GM23338 (cell line): ENCODE measurements at regions not wholly inside any gene's neighbourhood (a gene's known extent, or its start where the extent isn't known, plus 50 kb on each side); places are given as distances from the start of the nearest gene placed in this dataset.

Experiments
- ATAC-seq: fragments of 200-7000 bp; cut with Tn5 transposase; 3 replicates; pipeline ENCODE4 v1.9.1; 2020
- DNase-seq: peaks from one replicate; pipeline ENCODE4 v3.0.0-alpha.2; 2015; ENCODE audit warnings: low spot score
- H2AFZ ChIP-seq: fragments of 200-600 bp; sonication (generic); 2 replicates; pipeline ENCODE4 v1.8.0; 2016; ENCODE audit warnings: antibody characterized with exemption, mild to moderate bottlenecking, moderate library complexity
- H3F3A ChIP-seq: fragments of 200-600 bp; sonication (generic); replicated peaks from 2 replicates; pipeline ENCODE4 v1.8.0; 2017; ENCODE audit warnings: antibody characterized with exemption, mixed run types, low read depth
- H3K27ac ChIP-seq: fragments of 200-600 bp; sonication (generic); 2 replicates; pipeline ENCODE4 v1.6.1; 2016; ENCODE audit warnings: low read depth
- H3K27me3 ChIP-seq: fragments of 200-600 bp; sonication (generic); 2 replicates; pipeline ENCODE4 v1.8.0; 2016; ENCODE audit warnings: mild to moderate bottlenecking, mixed run types, moderate library complexity; ENCODE audit not compliant: insufficient read depth
- H3K36me3 ChIP-seq: fragments of 200-600 bp; sonication (generic); 2 replicates; pipeline ENCODE4 v1.8.0; 2016; ENCODE audit warnings: mild to moderate bottlenecking; ENCODE audit not compliant: insufficient read depth
- H3K4me1 ChIP-seq: fragments of 200-600 bp; sonication (generic); 2 replicates; pipeline ENCODE4 v1.8.0; 2016; ENCODE audit warnings: mild to moderate bottlenecking, moderate library complexity; ENCODE audit not compliant: insufficient read depth
- H3K4me2 ChIP-seq: fragments of 200-600 bp; sonication (generic); 2 replicates; pipeline ENCODE4 v1.7.1; 2017; ENCODE audit warnings: mixed run types
- H3K4me3 ChIP-seq: fragments of 200-600 bp; sonication (generic); 2 replicates; pipeline ENCODE4 v1.6.1; 2016; ENCODE audit warnings: mixed run types
- H3K79me2 ChIP-seq: fragments of 200-600 bp; sonication (generic); replicated peaks from 2 replicates; pipeline ENCODE4 v1.8.0; 2017; ENCODE audit warnings: mild to moderate bottlenecking; ENCODE audit not compliant: insufficient read depth
- H3K9me2 ChIP-seq: fragments of 200-600 bp; sonication (generic); 2 replicates; pipeline ENCODE4 v1.8.0; 2017; ENCODE audit not compliant: insufficient read depth
- H4K20me1 ChIP-seq: fragments of 200-600 bp; sonication (generic); replicated peaks from 2 replicates; pipeline ENCODE4 v1.8.0; 2017; ENCODE audit warnings: mild to moderate bottlenecking; ENCODE audit not compliant: insufficient read depth
- H3K27ac Mint-ChIP-seq: 2 replicates; pipeline ENCODE4 v1.8.0; 2020; ENCODE audit warnings: inconsistent platforms, mild to moderate bottlenecking, moderate library complexity, mixed read lengths
- H3K27me3 Mint-ChIP-seq: 3 replicates; pipeline ENCODE4 v1.8.0; 2022; ENCODE audit warnings: low read depth, mild to moderate bottlenecking, moderate library complexity, mixed read lengths, inconsistent platforms; ENCODE audit not compliant: insufficient read depth, poor library complexity
- H3K36me3 Mint-ChIP-seq: 3 replicates; pipeline ENCODE4 v1.8.0; 2021; ENCODE audit warnings: low read depth, mild to moderate bottlenecking, inconsistent platforms, moderate library complexity, mixed read lengths
- H3K4me1 Mint-ChIP-seq: 3 replicates; pipeline ENCODE4 v1.8.0; 2020; ENCODE audit warnings: mild to moderate bottlenecking, inconsistent platforms, mixed read lengths
- H3K4me3 Mint-ChIP-seq: 3 replicates; pipeline ENCODE4 v1.8.0; 2021; ENCODE audit warnings: moderate library complexity, mild to moderate bottlenecking, inconsistent platforms, mixed read lengths
- H3K9me3 Mint-ChIP-seq: 3 replicates; pipeline ENCODE4 v1.8.0; 2020; ENCODE audit warnings: moderate library complexity, mild to moderate bottlenecking, inconsistent platforms, mixed read lengths
- EZH2 ChIP-seq: fragments of 200-600 bp; sonication (generic); IDR thresholded peaks from one replicate; pipeline ENCODE4 v1.8.0; 2017; ENCODE audit warnings: antibody characterized with exemption, mild to moderate bottlenecking, low read depth; ENCODE audit not compliant: unreplicated experiment
- EZH2phosphoT487 ChIP-seq: fragments of 200-600 bp; sonication (generic); IDR thresholded peaks from one replicate; pipeline ENCODE4 v1.8.1; 2018; ENCODE audit warnings: antibody characterized with exemption; ENCODE audit not compliant: unreplicated experiment
- JUNB ChIP-seq: IDR thresholded peaks from one replicate; pipeline ENCODE4 v1.6.1; 2016; ENCODE audit warnings: antibody characterized with exemption; ENCODE audit not compliant: unreplicated experiment
- NANOG ChIP-seq: IDR thresholded peaks from 2 replicates; pipeline ENCODE4 v1.6.1; 2016; ENCODE audit warnings: antibody characterized with exemption, borderline replicate concordance
- POLR2AphosphoS5 ChIP-seq: IDR thresholded peaks from 2 replicates; pipeline ENCODE4 v1.6.1; 2016; ENCODE audit warnings: antibody characterized with exemption, low read depth
- REST ChIP-seq: IDR thresholded peaks from one replicate; pipeline ENCODE4 v1.6.1; 2018; ENCODE audit warnings: antibody characterized with exemption; ENCODE audit not compliant: unreplicated experiment
- STAT1 ChIP-seq: IDR thresholded peaks from one replicate; pipeline ENCODE4 v1.6.1; 2016; ENCODE audit warnings: antibody characterized with exemption; ENCODE audit not compliant: unreplicated experiment
- ZNF114 ChIP-seq: fragments of 250-450 bp; sonication (Bioruptor Pico); IDR thresholded peaks from 2 replicates; pipeline ENCODE4 v1.5.0; 2020; ENCODE audit warnings: mild to moderate bottlenecking, moderate library complexity
- ZNF331 ChIP-seq: fragments of 250-450 bp; sonication (Bioruptor Pico); IDR thresholded peaks from 2 replicates; pipeline ENCODE4 v1.5.0; 2020; ENCODE audit warnings: low read depth, mild to moderate bottlenecking, moderate library complexity
- TF ChIP-seq, protein P1 (sequence below), 2 experiments: fragments of 200-600 bp in 1 of 2; sonication (generic) in 1 of 2; conservative IDR thresholded peaks; 2 replicates each; pipeline versions ENCODE4 v1.5.1 to v1.6.1; 2016 to 2017; ENCODE audit warnings: antibody characterized with exemption in 2 of 2, low read depth in 2 of 2, mild to moderate bottlenecking in 2 of 2, moderate library complexity in 1 of 2
- TF ChIP-seq, protein P2 (sequence below): IDR thresholded peaks from 2 replicates; pipeline ENCODE4 v1.6.1; 2016; ENCODE audit warnings: antibody characterized with exemption

DNA sequence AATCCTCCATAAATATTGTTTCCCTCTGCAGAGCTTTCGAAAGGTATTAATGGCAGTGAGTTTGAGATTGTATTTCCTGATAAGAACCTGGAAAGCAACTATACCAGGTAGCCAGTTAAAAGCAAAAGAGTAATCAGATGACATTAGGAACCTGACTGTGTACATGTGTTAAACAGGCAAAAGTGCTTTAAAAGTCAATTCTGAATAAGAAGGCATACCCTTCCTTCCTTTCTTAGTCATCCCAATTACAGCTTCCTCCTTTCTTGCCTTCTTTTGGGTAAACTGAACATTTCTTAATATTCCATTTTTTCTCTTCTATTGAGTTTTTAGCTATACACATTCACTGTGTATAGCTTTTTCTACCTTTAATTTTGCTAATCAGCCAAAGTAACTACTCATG lies 144.7 kb downstream of the ZNF281 start:
- H3K27me3 Mint-ChIP-seq: peaks cover 1% of the 10 kb centered on the region
- no peaks in the 10 kb centered on the region for H3K27me3 ChIP-seq

GRCh38 chr1:200263203-200263602 lies 146.6 kb downstream of the ZNF281 start:
- no peak for ATAC-seq
- Mint-ChIP-seq H3K27ac (no peak overlapping the region), H3K27me3 (peaks cover 3% of the 10 kb centered on the region), H3K36me3 (no peaks in the 10 kb centered on the region), H3K4me1 (no peaks in the 10 kb centered on the region), H3K4me3 (no peak overlapping the region), H3K9me3 (no peaks in the 10 kb centered on the region)
- peak overlapping the region; percentile 34; the same call in 1 of the 2 replicates for H2AFZ ChIP-seq
- H3K79me2 ChIP-seq: no peaks in the 10 kb centered on the region
- H3K4me3 ChIP-seq: no peak overlapping the region
- H3K4me2 ChIP-seq: no peak overlapping the region
- H3K4me1 ChIP-seq: no peaks in the 10 kb centered on the region
- no peak for DNase-seq
- H3K27me3 ChIP-seq: no peaks in the 10 kb centered on the region
- no peaks in the 10 kb centered on the region for H3K36me3 ChIP-seq
- peaks cover 10% of the 10 kb centered on the region; the same call in 1 of the 2 replicates for H3K9me2 ChIP-seq
- H3K27ac ChIP-seq: no peak overlapping the region
- no peaks in the 10 kb centered on the region for H3F3A ChIP-seq
- no peaks in the 10 kb centered on the region for H4K20me1 ChIP-seq
- TF ChIP-seq ZNF114: no peak
- no peak for TF ChIP-seq NANOG
- TF ChIP-seq REST: no peak
- TF ChIP-seq ZNF331 (CRISPR knock-in tag): no peak
- TF ChIP-seq JUNB: no peak
- TF ChIP-seq, protein P1, sequence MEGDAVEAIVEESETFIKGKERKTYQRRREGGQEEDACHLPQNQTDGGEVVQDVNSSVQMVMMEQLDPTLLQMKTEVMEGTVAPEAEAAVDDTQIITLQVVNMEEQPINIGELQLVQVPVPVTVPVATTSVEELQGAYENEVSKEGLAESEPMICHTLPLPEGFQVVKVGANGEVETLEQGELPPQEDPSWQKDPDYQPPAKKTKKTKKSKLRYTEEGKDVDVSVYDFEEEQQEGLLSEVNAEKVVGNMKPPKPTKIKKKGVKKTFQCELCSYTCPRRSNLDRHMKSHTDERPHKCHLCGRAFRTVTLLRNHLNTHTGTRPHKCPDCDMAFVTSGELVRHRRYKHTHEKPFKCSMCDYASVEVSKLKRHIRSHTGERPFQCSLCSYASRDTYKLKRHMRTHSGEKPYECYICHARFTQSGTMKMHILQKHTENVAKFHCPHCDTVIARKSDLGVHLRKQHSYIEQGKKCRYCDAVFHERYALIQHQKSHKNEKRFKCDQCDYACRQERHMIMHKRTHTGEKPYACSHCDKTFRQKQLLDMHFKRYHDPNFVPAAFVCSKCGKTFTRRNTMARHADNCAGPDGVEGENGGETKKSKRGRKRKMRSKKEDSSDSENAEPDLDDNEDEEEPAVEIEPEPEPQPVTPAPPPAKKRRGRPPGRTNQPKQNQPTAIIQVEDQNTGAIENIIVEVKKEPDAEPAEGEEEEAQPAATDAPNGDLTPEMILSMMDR (conservative IDR thresholded peaks at IDR 0.05; ENCODE audit: low read depth in 2 of 2): no peak
- no peak for TF ChIP-seq EZH2
- TF ChIP-seq EZH2phosphoT487: no peak
- TF ChIP-seq, protein P2, sequence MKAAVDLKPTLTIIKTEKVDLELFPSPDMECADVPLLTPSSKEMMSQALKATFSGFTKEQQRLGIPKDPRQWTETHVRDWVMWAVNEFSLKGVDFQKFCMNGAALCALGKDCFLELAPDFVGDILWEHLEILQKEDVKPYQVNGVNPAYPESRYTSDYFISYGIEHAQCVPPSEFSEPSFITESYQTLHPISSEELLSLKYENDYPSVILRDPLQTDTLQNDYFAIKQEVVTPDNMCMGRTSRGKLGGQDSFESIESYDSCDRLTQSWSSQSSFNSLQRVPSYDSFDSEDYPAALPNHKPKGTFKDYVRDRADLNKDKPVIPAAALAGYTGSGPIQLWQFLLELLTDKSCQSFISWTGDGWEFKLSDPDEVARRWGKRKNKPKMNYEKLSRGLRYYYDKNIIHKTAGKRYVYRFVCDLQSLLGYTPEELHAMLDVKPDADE: no peak
- TF ChIP-seq STAT1: no peak
- no peak for TF ChIP-seq POLR2AphosphoS5

More for the DNA sequence above, 144.7 kb downstream of the ZNF281 start:
- Histone ChIP-seq H3K79me2 (no peaks in the 10 kb centered on the region), H3K36me3 (no peaks in the 10 kb centered on the region), H3K4me3 (no peak overlapping the region), H3F3A (no peaks in the 10 kb centered on the region), H3K27ac (no peak overlapping the region), H3K4me1 (no peaks in the 10 kb centered on the region), H4K20me1 (no peaks in the 10 kb centered on the region), H3K9me2 (peaks cover 10% of the 10 kb centered on the region; the same call in 1 of the 2 replicates), H2AFZ (no peak overlapping the region), H3K4me2 (no peak overlapping the region)
- TF ChIP-seq, protein P1 (conservative IDR thresholded peaks at IDR 0.05; ENCODE audit: low read depth in 2 of 2): no peak
- TF ChIP-seq EZH2: no peak
- ATAC-seq (no peak), DNase-seq (no peak)
- H3K9me3 Mint-ChIP-seq: no peaks in the 10 kb centered on the region
- H3K27ac Mint-ChIP-seq: no peak overlapping the region
- H3K4me1 Mint-ChIP-seq: no peaks in the 10 kb centered on the region
- H3K4me3 Mint-ChIP-seq: no peak overlapping the region
- no peaks in the 10 kb centered on the region for H3K36me3 Mint-ChIP-seq
